Caco-2 (cell line): ENCODE measurements at regions not wholly inside any gene's neighbourhood (a gene's known extent, or its start where the extent isn't known, plus 50 kb on each side); places are given as distances from the start of the nearest gene placed in this dataset.

Experiments
- BruUV-seq: library from RNA; stranded (reverse); fragments of 400-500 nt; replicated peaks from 2 replicates; lab custom pipeline; 2021; lab: Mats Ljungman, UMichigan
- CTCF ChIA-PET: fragments of 300-600 bp; sonication (Branson Sonifier 250); formaldehyde crosslinking; loops from one replicate; lab custom pipeline; 2022; ENCODE audit warnings: antibody characterized with exemption; lab: Charles Lee
- POLR2A ChIA-PET: fragments of 300-600 bp; sonication (Branson Sonifier 250); formaldehyde crosslinking; loops from one replicate; lab custom pipeline; 2022; ENCODE audit warnings: antibody characterized with exemption; lab: Charles Lee
- DNase-seq, 2 experiments: peaks; one replicate each; pipeline versions ENCODE4 v3.0.0 to v3.0.0-alpha.2; 2020 to 2022
- H3K27me3 ChIP-seq: replicated peaks from 2 replicates; pipeline ENCODE4 v1.6.0; 2011; ENCODE audit warnings: low read length; ENCODE audit not compliant: control insufficient read depth, insufficient read depth
- H3K36me3 ChIP-seq: 2 replicates; pipeline ENCODE4 v1.5.1; 2011; ENCODE audit warnings: low read length; ENCODE audit not compliant: control insufficient read depth, insufficient read depth
- H3K4me1 ChIP-seq: fragments of 250-450 bp; sonication (Bioruptor Pico); 2 replicates; pipeline ENCODE4 v1.5.1; 2020; ENCODE audit warnings: mild to moderate bottlenecking
- H3K4me3 ChIP-seq: 2 replicates; pipeline ENCODE4 v1.5.1; 2011; ENCODE audit warnings: low read depth, mild to moderate bottlenecking, control low read depth, low read length
- H3K9me3 ChIP-seq: fragments of 250-450 bp; sonication (Bioruptor Pico); 2 replicates; pipeline ENCODE4 v1.5.1; 2020; ENCODE audit warnings: mild to moderate bottlenecking, moderate library complexity
- H3K27ac Mint-ChIP-seq: one replicate; pipeline ENCODE4 v1.8.0; 2022; ENCODE audit warnings: mixed read lengths; ENCODE audit not compliant: unreplicated experiment
- H3K27me3 Mint-ChIP-seq: one replicate; pipeline ENCODE4 v1.8.0; 2022; ENCODE audit warnings: mixed read lengths; ENCODE audit not compliant: insufficient read depth, unreplicated experiment
- H3K36me3 Mint-ChIP-seq: one replicate; pipeline ENCODE4 v1.8.0; 2022; ENCODE audit warnings: mild to moderate bottlenecking, mixed read lengths; ENCODE audit not compliant: insufficient read depth, unreplicated experiment
- H3K4me1 Mint-ChIP-seq: one replicate; pipeline ENCODE4 v1.8.0; 2022; ENCODE audit warnings: low read depth, mixed read lengths; ENCODE audit not compliant: unreplicated experiment
- H3K4me3 Mint-ChIP-seq: one replicate; pipeline ENCODE4 v1.8.0; 2022; ENCODE audit warnings: mild to moderate bottlenecking, moderate library complexity, mixed read lengths; ENCODE audit not compliant: unreplicated experiment
- H3K9me3 Mint-ChIP-seq: one replicate; pipeline ENCODE4 v1.8.0; 2022; ENCODE audit warnings: mixed read lengths; ENCODE audit not compliant: unreplicated experiment
- CTCF ChIP-seq, 2 experiments: fragments of 200-600 bp in 1 of 2; IDR thresholded peaks; 1 replicate in 1 of 2; 2 replicates in 1 of 2; pipeline versions ENCODE4 v1.5.1 to v1.8.0; 2011 to 2022; ENCODE audit warnings: antibody characterized with exemption in 1 of 2, control low read depth in 1 of 2, inconsistent platforms in 1 of 2, low read depth in 1 of 2, low read length in 1 of 2, mild to moderate bottlenecking in 1 of 2, moderate library complexity in 1 of 2; ENCODE audit not compliant: insufficient read depth in 1 of 2, severe bottlenecking in 1 of 2, unreplicated experiment in 1 of 2
- intact Hi-C: fragments of 100-400 bp; cut with micrococcal nuclease; formaldehyde crosslinking; loops from one replicate; pipeline ENCODE4 v1.10.0; 2022; ENCODE audit not compliant: unreplicated experiment

GRCh38 chr14:87575378-87575777, 417.6 kb downstream of the GALC start:
- Mint-ChIP-seq H3K36me3 (no peaks in the 10 kb centered on the region), H3K9me3 (no peaks in the 10 kb centered on the region), H3K27me3 (no peaks in the 10 kb centered on the region), H3K27ac (no peak overlapping the region), H3K4me1 (no peaks in the 10 kb centered on the region), H3K4me3 (no peak overlapping the region)
- BruUV-seq = no TSS peak
- no peaks in the 10 kb centered on the region for H3K36me3 ChIP-seq
- no peaks in the 10 kb centered on the region for H3K4me1 ChIP-seq
- no peak for TF ChIP-seq CTCF (IDR thresholded peaks at IDR 0.05; ENCODE audit: insufficient read depth in 1 of 2, low read depth in 1 of 2, low read length in 1 of 2, severe bottlenecking in 1 of 2, unreplicated experiment in 1 of 2)
- CTCF ChIA-PET = no interaction called here
- POLR2A ChIA-PET = no interaction called here
- H3K9me3 ChIP-seq = no peaks in the 10 kb centered on the region
- H3K27me3 ChIP-seq = no peaks in the 10 kb centered on the region
- no peak overlapping the region for H3K4me3 ChIP-seq
- intact Hi-C loops = no loop called here
- DNase-seq = no peak

- no peaks in the 10 kb centered on the region for H3K27me3 Mint-ChIP-seq
- POLR2A ChIA-PET = no interaction called here
- H3K4me3 Mint-ChIP-seq = no peak overlapping the region
Observed at GRCh38 chr14:87573591-87573990, 419.4 kb downstream of the GALC start.

GRCh38 chr14:87567618-87568295, 425.2 kb downstream of the GALC start:
- TF ChIP-seq CTCF (IDR thresholded peaks at IDR 0.05; ENCODE audit: insufficient read depth in 1 of 2, low read depth in 1 of 2, low read length in 1 of 2, severe bottlenecking in 1 of 2, unreplicated experiment in 1 of 2) = no peak
- BruUV-seq = no TSS peak
- no peak overlapping the region for H3K27ac Mint-ChIP-seq
- no peaks in the 10 kb centered on the region for H3K36me3 Mint-ChIP-seq
- H3K4me1 ChIP-seq = no peaks in the 10 kb centered on the region
- ChIA-PET POLR2A (no interaction called here), CTCF (no interaction called here)
- intact Hi-C loops = no loop called here
- no peak for DNase-seq
- H3K27me3 Mint-ChIP-seq = no peaks in the 10 kb centered on the region
- H3K27me3 ChIP-seq = no peaks in the 10 kb centered on the region; the same call in 1 of the 2 replicates
- no peak overlapping the region for H3K4me3 ChIP-seq
- H3K36me3 ChIP-seq = no peaks in the 10 kb centered on the region
- no peaks in the 10 kb centered on the region for H3K4me1 Mint-ChIP-seq
- H3K9me3 ChIP-seq = no peaks in the 10 kb centered on the region
- H3K4me3 Mint-ChIP-seq = no peak overlapping the region
- H3K9me3 Mint-ChIP-seq = peaks cover 2% of the 10 kb centered on the region

More at GRCh38 chr14:87573591-87573990, 419.4 kb downstream of the GALC start:
- no peaks in the 10 kb centered on the region for H3K36me3 Mint-ChIP-seq
- H3K9me3 ChIP-seq = no peaks in the 10 kb centered on the region
- H3K4me1 ChIP-seq = no peaks in the 10 kb centered on the region
- TF ChIP-seq CTCF (IDR thresholded peaks at IDR 0.05; ENCODE audit: insufficient read depth in 1 of 2, low read depth in 1 of 2, low read length in 1 of 2, severe bottlenecking in 1 of 2, unreplicated experiment in 1 of 2) = no peak
- H3K27ac Mint-ChIP-seq = no peak overlapping the region
- no peaks in the 10 kb centered on the region for H3K4me1 Mint-ChIP-seq
- intact Hi-C loops = no loop called here
- CTCF ChIA-PET = no interaction called here
- DNase-seq = no peak
- H3K27me3 ChIP-seq = no peaks in the 10 kb centered on the region
- no peaks in the 10 kb centered on the region for H3K36me3 ChIP-seq
- H3K4me3 ChIP-seq = no peak overlapping the region
- BruUV-seq = no TSS peak
- no peaks in the 10 kb centered on the region for H3K9me3 Mint-ChIP-seq
